HG03378 (cell line): ENCODE measurements at regions not wholly inside any gene's neighbourhood (a gene's known extent, or its start where the extent isn't known, plus 50 kb on each side); places are given as distances from the start of the nearest gene placed in this dataset.
A peak's percentile ranks its signal among the peaks of the same experiment; 100 is the strongest.
"Not testable (repeated sequence)": the region's sequence is repeated elsewhere in the genome, so short reads cannot be mapped to it uniquely, and the experiment has no call there.

Source experiments
- ATAC-seq: cut with Tn5 transposase; IDR thresholded peaks from one replicate; pipeline ENCODE4 v1.9.1; 2021; ENCODE audit warnings: mild to moderate bottlenecking, moderate library complexity; ENCODE audit not compliant: unreplicated experiment

- ATAC-seq: no peak
These were observed 307.0 kb upstream of the USP25 start for GRCh38 chr21:15422783-15423182.

- no peak for ATAC-seq
These were observed 305.9 kb upstream of the USP25 start for GRCh38 chr21:15423676-15424445.

GRCh38 chr21:15425049-15425448 is 304.7 kb upstream of the USP25 start:
- no peak for ATAC-seq

- ATAC-seq: no peak
These were observed 299.8 kb upstream of the USP25 start for GRCh38 chr21:15430023-15430422.

- no peak for ATAC-seq
These were observed 299.2 kb upstream of the USP25 start for GRCh38 chr21:15430577-15430976.

- no peak for ATAC-seq
These were observed 298.7 kb upstream of the USP25 start for GRCh38 chr21:15431053-15431452.

- ATAC-seq: no peak
These were observed 296.7 kb upstream of the USP25 start for GRCh38 chr21:15433091-15433490.

GRCh38 chr21:15434163-15434905 is 295.4 kb upstream of the USP25 start:
- no peak for ATAC-seq

- ATAC-seq: no peak
These were observed 293.8 kb upstream of the USP25 start for GRCh38 chr21:15436031-15436430.

GRCh38 chr21:15437883-15438282 is 291.9 kb upstream of the USP25 start:
- peak; percentile 90 for ATAC-seq

GRCh38 chr21:15439726-15440125 is 290.1 kb upstream of the USP25 start:
- no peak for ATAC-seq

GRCh38 chr21:15441060-15441493 is 288.7 kb upstream of the USP25 start:
- no peak for ATAC-seq

GRCh38 chr21:15441992-15442391 is 287.8 kb upstream of the USP25 start:
- ATAC-seq: no peak

- no peak for ATAC-seq
These were observed 286.9 kb upstream of the USP25 start for GRCh38 chr21:15442743-15443469.

- no peak for ATAC-seq
These were observed 286.1 kb upstream of the USP25 start for GRCh38 chr21:15443740-15444117.

- ATAC-seq: no peak
These were observed 285.4 kb upstream of the USP25 start for GRCh38 chr21:15444118-15444960.

- peak; percentile 90 for ATAC-seq
These were observed 284.5 kb upstream of the USP25 start for GRCh38 chr21:15445327-15445726.

- no peak for ATAC-seq
These were observed 283.6 kb upstream of the USP25 start for GRCh38 chr21:15446223-15446622.

- ATAC-seq: no peak
These were observed 280.2 kb upstream of the USP25 start for GRCh38 chr21:15449556-15449955.

GRCh38 chr21:15453261-15453660 is 276.5 kb upstream of the USP25 start:
- no peak for ATAC-seq

GRCh38 chr21:15453785-15454184 is 276.0 kb upstream of the USP25 start:
- ATAC-seq: not testable (repeated sequence)
